HG03045 (cell line): ENCODE measurements at regions not wholly inside any gene's neighbourhood (a gene's known extent, or its start where the extent isn't known, plus 50 kb on each side); places are given as distances from the start of the nearest gene placed in this dataset.
"Not testable (repeated sequence)": the region's sequence is repeated elsewhere in the genome, so short reads cannot be mapped to it uniquely, and the experiment has no call there.

Experiments used
- ATAC-seq: cut with Tn5 transposase; IDR thresholded peaks from one replicate; pipeline ENCODE4 v1.9.1; 2021; ENCODE audit warnings: mild to moderate bottlenecking, moderate library complexity; ENCODE audit not compliant: unreplicated experiment

DNA sequence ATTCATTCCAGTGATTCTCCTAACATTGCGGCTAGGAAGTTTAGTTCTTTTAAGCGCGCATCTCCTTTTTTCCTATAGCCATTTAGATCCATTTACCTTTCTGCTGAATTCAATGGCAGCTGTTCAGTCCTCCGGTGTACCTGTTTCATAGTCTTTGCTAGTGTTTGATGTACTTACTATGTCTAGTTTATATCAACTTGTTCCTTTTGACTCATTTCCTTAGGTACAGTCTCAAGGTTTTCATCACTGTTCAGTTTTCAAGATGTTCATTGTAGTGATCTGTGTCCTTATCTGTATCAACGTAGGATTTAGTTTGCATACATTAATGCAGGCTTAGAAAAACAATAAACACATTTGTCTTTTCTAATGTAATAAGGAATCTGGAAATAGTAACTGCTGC lies 59.0 kb upstream of the MBNL1 start:
- no peak for ATAC-seq

DNA sequence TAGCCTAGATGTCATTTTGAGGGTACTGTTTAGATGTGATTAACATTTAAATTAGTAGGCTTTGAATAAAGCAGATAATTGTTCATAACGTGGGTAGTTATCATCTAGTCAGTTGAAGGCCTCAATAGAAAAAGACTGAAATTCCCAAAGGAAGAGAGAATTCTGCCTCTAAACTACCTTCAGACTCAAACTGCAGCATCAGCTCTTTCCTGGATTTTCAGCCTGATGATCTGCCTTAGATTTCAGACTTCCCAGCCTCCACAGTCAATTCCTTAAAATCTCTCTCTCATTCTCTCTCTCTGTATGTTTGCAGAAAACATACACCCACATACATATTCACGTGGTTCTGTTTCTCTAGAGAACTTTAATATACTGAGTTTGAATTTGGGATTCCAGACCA lies 58.0 kb upstream of the MBNL1 start:
- no peak for ATAC-seq

DNA sequence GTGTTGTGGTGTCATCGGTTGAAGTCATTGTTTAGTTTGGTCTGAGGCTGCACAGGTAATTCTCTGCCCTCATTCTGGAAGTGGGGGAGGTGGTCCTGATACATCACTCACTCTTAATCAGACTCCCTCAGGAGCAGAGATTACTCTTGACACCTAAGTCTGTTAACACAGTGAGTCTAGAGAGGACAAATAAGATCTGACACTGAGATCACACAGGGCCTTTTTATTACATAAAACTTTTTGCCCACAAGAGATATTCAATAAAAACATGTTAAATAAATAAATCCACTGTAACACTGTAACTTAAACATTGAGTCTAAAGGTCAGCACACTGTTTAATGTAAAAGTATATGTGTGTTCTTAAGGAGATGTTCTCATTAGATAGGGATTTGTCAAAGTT lies 57.1 kb upstream of the MBNL1 start:
- ATAC-seq, result no peak

DNA sequence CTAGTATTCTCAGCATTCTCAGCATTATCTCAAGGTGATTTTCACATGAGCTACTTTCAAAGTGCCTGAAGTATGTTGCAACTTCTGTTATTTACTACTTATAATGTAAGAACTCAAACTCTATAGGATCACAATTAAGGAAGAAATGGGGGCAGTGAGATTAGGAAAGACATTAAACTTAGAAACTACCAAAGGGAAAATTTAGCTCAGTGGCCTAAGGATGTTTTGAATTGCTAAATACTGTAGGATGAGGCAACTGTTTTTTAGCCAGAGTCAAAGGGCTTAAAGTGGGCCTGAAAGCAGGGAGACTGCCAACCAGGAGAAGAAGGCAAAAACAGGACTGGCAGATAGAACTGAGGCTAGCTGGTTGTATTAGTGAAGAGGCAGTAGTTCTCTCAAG lies 55.5 kb upstream of the MBNL1 start:
- ATAC-seq, result no peak

GRCh38 chr3:152213938-152214337 lies 54.8 kb upstream of the MBNL1 start:
- ATAC-seq, result no peak

DNA sequence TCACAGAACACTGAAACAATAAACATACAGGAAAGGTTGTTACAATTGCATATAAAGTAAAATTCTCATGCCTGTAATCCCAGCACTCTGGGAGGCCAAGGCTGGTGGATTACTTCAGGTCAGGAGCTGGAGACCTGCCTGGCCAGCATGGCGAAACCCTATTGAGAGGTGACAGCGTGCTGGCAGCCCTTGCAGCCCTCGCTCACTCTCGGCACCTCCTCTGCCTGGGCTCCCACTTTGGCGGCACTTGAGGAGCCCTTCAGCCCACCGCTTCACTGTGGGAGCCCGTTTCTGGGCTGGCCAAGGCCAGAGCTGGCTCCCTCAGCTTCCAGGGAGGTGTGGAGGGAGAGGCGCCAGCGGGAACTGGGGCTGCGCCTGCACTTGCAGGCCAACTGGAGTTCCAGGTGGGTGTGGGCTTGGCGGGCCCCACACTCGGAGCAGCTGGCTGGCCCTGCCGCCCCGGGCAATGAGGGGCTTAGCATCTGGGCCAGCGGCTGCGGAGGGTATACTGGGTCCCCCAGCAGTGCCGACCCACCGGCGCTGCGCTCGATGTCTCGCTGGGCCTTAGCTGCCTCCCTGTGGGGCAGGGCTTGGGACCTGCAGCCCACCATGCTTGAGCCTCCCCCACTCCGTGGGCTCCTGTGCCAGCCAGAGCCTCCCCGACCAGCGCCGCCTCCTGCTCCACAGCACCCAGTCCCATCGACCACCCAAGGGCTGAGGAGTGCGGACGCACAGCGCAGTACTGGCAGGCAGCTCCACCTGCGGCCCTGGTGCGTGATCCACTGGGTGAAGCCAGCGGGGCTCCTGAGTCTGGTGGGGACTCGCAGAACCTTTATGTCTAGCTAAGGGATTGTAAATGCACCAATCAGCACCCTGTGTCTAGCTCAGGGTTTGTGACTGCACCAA lies 51.5 kb upstream of the MBNL1 start:
- not testable (repeated sequence) for ATAC-seq

GRCh38 chr3:152218602-152219001 lies 50.1 kb upstream of the MBNL1 start:
- ATAC-seq, result no peak
